ENCODE measurements at regions not wholly inside any gene's neighbourhood (a gene's known extent, or its start where the extent isn't known, plus 50 kb on each side); places are given as distances from the start of the nearest gene placed in this dataset.

- RAD21 ChIA-PET (ENCODE audit: low non-redundant PET in 1 of 2, low total read pairs in 2 of 2, uncharacterized antibody in 2 of 2, unreplicated experiment in 2 of 2), result interaction anchor here in 1 of 2 experiments (0.6 kb wide), 1 partner anchor 174 kb away, joined by 3 read pairs; no protein-coding TSS in a partner anchor
- Histone ChIP-seq H3K27me3 (ENCODE audit: insufficient read depth, low read length) (no peaks in the 10 kb centered on the region), H2AFZ (ENCODE audit: low read depth, low read length, poor library complexity, severe bottlenecking) (no peak overlapping the region), H3K4me2 (ENCODE audit: low read length) (no peak overlapping the region), H4K20me1 (ENCODE audit: insufficient read depth) (no peaks in the 10 kb centered on the region), H3K79me2 (ENCODE audit: insufficient read depth, low read length) (no peaks in the 10 kb centered on the region), H3K9me2 (ENCODE audit: insufficient read depth) (no peaks in the 10 kb centered on the region), H3K27ac (ENCODE audit: low read depth, low read length) (no peak overlapping the region), H3K9me3 (ENCODE audit: control insufficient read depth in 1 of 2, insufficient read depth in 1 of 2, low read depth in 1 of 2, low read length in 2 of 2) (peaks cover 3 to 12% of the 10 kb centered on the region in 2 experiments; a peak in 2 of 4 replicates), H3K4me3 (replicated peaks in 1 of 2; ENCODE audit: low read depth in 1 of 2, low read length in 2 of 2) (no peak overlapping the region), H3K4me1 (ENCODE audit: control insufficient read depth in 1 of 2, insufficient read depth in 2 of 2, low read length in 2 of 2) (no peaks in the 10 kb centered on the region), H3K36me3 (ENCODE audit: control insufficient read depth in 1 of 2, insufficient read depth in 2 of 2, low read length in 2 of 2) (no peaks in the 10 kb centered on the region), H3K9ac (ENCODE audit: low read length) (no peak overlapping the region)
- DNase-seq (ENCODE audit: low read depth, low spot score), result no peak
- ATAC-seq, result no peak
- no TSS peak for BruUV-seq (replicated peaks)
- no peak for TF ChIP-seq MAX (IDR thresholded peaks at IDR 0.05)
- POLR2A ChIA-PET, result no interaction called here
- intact Hi-C loops (cut with micrococcal nuclease), result no loop called here
- CTCF ChIA-PET, result no interaction called here
Observed at GRCh38 chr9:30196941-30197340, 2187.5 kb upstream of the ACO1 start.

- no peak for ATAC-seq
- no peaks in the 10 kb centered on the region for H3K36me3 ChIP-seq (ENCODE audit: control insufficient read depth in 1 of 2, insufficient read depth in 2 of 2, low read length in 2 of 2)
- TF ChIP-seq RAD21 (IDR thresholded peaks at IDR 0.05; ENCODE audit: low read depth) (no peak), ZFX (IDR thresholded peaks at IDR 0.05) (no peak), REST (IDR thresholded peaks at IDR 0.05; ENCODE audit: low read depth) (no peak), CBX3 (IDR thresholded peaks at IDR 0.05; ENCODE audit: low read depth) (no peak), ZNF274 (IDR thresholded peaks at IDR 0.05; ENCODE audit: low read depth, low read length) (no peak), JUND (IDR thresholded peaks at IDR 0.05) (no peak), POLR2AphosphoS5 (IDR thresholded peaks at IDR 0.05; ENCODE audit: low read depth, low read length) (no peak), SRF (IDR thresholded peaks at IDR 0.05; ENCODE audit: low read depth) (no peak), CTCF (IDR thresholded peaks at IDR 0.05 in 2 of 3, conservative IDR thresholded peaks at IDR 0.05 in 1 of 3; ENCODE audit: borderline replicate concordance in 1 of 3, insufficient read depth in 1 of 3, low read depth in 2 of 3, low read length in 2 of 3) (no peak), FOSL1 (IDR thresholded peaks at IDR 0.05; ENCODE audit: low read depth) (no peak), ELF1 (IDR thresholded peaks at IDR 0.05; ENCODE audit: borderline replicate concordance, low read depth) (no peak), POLR2A (IDR thresholded peaks at IDR 0.05; ENCODE audit: borderline replicate concordance, extremely low read depth, insufficient read depth, insufficient read length) (no peak), SIN3A (IDR thresholded peaks at IDR 0.05; ENCODE audit: low read depth) (no peak), MAX (IDR thresholded peaks at IDR 0.05) (no peak)
Observed at GRCh38 chr9:30197453-30197852, 2187.0 kb upstream of the ACO1 start.

More at GRCh38 chr9:30197453-30197852, 2187.0 kb upstream of the ACO1 start:
- no peaks in the 10 kb centered on the region for H3K27me3 ChIP-seq (ENCODE audit: insufficient read depth, low read length)
- no peak overlapping the region for H3K27ac ChIP-seq (ENCODE audit: low read depth, low read length)
- POLR2A ChIA-PET, result no interaction called here
- peaks cover 3 to 12% of the 10 kb centered on the region in 2 experiments; a peak in 2 of 4 replicates for H3K9me3 ChIP-seq (ENCODE audit: control insufficient read depth in 1 of 2, insufficient read depth in 1 of 2, low read depth in 1 of 2, low read length in 2 of 2)
- no peak overlapping the region for H2AFZ ChIP-seq (ENCODE audit: low read depth, low read length, poor library complexity, severe bottlenecking)
- no peaks in the 10 kb centered on the region for H3K9me2 ChIP-seq (ENCODE audit: insufficient read depth)
- intact Hi-C loops (cut with micrococcal nuclease), result no loop called here
- H3K9ac ChIP-seq (ENCODE audit: low read length), result no peak overlapping the region
- H4K20me1 ChIP-seq (ENCODE audit: insufficient read depth), result no peaks in the 10 kb centered on the region
- no peak overlapping the region for H3K4me3 ChIP-seq (replicated peaks in 1 of 2; ENCODE audit: low read depth in 1 of 2, low read length in 2 of 2)
- CTCF ChIA-PET, result no interaction called here
- RAD21 ChIA-PET (ENCODE audit: low non-redundant PET in 1 of 2, low total read pairs in 2 of 2, uncharacterized antibody in 2 of 2, unreplicated experiment in 2 of 2), result no interaction called here
- no TSS peak for BruUV-seq (replicated peaks)
- H3K79me2 ChIP-seq (ENCODE audit: insufficient read depth, low read length), result no peaks in the 10 kb centered on the region
- H3K4me2 ChIP-seq (ENCODE audit: low read length), result no peak overlapping the region
- H3K4me1 ChIP-seq (ENCODE audit: control insufficient read depth in 1 of 2, insufficient read depth in 2 of 2, low read length in 2 of 2), result no peaks in the 10 kb centered on the region
- DNase-seq (ENCODE audit: low read depth, low spot score), result no peak
